ENCODE measurements at regions not wholly inside any gene's neighbourhood (a gene's known extent, or its start where the extent isn't known, plus 50 kb on each side); places are given as distances from the start of the nearest gene placed in this dataset.

- DNase-seq: no peak
Measured at GRCh38 chr21:16870103-16870502, 642.7 kb upstream of the CXADR start.

- no peak for DNase-seq
Measured at GRCh38 chr21:16872616-16873015, 640.2 kb upstream of the CXADR start.

DNA sequence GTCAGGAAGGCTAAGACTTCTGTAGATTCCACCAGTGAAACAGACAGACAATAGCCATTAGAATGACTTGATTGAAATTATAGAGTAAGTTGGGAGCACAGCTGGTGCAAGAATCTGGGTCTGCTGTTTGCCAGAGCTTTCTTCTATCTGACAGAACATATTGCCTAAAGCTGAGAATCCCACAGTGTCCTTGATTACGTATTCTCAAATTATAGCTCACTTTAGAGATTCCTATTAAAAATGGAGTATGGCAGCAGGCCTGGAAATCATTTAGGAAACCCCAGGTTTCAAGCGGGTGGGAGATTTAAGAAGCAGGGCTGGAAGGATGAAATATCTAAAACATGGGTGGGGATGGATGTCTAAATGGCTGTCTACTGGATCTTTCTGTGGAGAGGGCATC lies 639.7 kb upstream of the CXADR start:
- no peak for DNase-seq

- no peak for DNase-seq
Measured at GRCh38 chr21:16873596-16873995, 639.2 kb upstream of the CXADR start.

DNA sequence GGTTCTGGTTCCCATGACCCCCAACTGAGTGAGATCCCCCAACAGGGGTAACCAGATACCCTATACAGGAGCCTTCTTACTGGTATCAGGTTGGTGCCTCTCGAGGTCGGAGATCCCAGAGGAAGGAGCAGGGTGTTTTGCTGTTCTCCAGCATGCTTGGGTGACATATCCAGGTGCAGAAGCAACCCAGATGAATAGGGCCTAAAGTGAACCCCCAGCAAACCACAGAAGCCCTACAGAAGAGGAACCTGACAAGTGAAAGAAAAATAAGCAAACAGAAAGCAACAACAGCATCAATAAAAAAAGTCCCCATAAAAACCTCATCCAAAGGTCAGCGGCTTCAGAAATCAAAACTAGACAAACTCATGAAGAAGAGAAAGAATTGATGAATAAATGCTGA lies 633.4 kb upstream of the CXADR start:
- no peak for DNase-seq

DNA sequence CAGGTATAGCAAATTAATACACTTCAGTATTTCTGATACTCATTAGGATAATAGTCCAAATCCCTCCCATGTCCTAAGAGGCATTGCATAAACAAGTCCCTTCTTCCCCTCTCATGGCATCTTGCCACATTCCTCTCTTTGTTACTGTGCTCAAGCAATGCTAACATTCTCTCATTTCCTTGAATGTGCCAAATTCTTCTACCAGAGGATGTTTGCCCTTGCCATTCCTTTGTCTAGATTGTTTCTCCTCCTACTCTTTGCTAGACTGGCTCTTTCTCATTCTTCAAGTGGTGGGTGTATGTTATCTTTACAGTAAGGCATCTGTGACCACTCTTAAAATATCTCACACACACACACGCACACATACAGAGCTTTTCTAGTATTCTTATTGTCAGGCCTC lies 621.0 kb upstream of the CXADR start:
- DNase-seq: no peak

DNA sequence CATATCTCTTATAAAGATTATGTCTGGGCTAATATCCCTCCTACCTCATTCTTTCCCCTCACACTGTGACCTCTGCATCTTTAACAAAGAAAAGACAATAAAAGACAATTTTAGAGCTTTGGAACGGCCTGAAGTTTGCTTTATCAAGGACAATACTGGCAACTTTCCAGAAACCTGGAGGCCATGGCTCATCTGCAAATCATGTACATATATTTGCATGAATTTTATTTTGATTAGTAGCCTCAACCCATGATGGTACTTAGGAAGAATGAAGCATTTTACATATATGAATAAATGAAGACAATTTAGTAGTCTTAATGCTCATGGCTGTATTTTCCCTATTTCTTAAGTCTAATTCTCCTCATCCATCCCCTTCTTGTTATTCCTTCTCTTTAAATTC lies 612.2 kb upstream of the CXADR start:
- no peak for DNase-seq

- no peak for DNase-seq
Measured at GRCh38 chr21:16908077-16908476, 604.8 kb upstream of the CXADR start.

GRCh38 chr21:16910435-16911165 lies 602.2 kb upstream of the CXADR start:
- no peak for DNase-seq

GRCh38 chr21:16911166-16911607 lies 601.7 kb upstream of the CXADR start:
- DNase-seq: no peak

DNA sequence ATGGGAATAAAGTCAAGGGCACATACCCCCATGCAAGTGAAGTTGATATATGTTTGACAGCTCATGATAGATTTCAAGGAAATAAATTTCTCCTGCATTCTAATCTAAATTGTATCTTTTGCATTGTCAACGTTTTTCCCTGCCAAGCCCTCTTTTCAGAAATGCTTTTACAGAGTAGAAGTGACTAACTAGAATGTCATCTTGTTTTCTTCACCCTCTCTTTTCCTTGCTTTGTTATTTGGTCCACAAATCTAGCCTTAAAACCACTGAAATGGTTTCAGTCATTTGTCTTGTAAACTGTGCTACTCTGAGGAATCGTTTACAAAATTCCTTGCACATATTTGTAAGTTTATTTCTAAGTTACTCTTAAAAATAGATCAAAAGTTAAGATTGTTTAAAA lies 600.8 kb upstream of the CXADR start:
- no peak for DNase-seq

DNA sequence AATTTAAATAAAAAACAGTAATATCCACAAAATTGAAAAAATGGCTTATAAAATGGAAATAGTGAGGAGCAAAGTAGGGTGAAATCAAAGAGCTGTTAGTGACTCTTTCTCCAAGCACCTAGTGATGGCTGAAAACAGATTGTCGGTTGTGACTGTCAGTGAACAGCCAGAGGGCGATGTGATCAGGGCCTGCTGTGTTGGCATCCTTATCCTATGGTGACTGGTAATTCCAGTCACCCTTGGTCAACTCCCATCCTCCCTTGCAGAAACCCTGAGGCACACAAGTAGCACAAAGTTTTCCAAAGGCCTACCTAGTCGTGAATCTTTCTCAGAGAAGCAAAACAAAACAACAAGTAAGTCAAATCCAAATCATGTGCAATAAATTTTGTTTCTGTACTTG lies 599.8 kb upstream of the CXADR start:
- DNase-seq: no peak

GRCh38 chr21:16928439-16928838 lies 584.4 kb upstream of the CXADR start:
- DNase-seq: no peak

DNA sequence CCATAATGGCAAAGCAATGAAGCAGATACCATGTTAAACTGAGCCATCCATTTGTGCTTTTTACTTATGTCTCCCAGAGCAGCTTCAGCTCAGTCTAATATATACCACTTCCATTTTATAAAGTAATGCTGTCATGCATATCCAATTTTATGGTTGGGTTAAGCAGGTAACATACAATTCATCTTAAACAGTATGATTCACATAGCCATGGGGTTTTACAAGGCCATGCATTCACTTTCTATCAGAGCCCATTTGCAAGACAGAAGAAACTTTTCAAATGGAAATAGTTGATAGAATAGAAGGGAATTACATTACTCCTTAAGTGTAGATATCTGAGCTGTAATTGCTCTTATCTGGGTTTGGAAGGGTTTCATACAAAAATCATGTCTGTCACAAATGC lies 580.5 kb upstream of the CXADR start:
- no peak for DNase-seq

DNA sequence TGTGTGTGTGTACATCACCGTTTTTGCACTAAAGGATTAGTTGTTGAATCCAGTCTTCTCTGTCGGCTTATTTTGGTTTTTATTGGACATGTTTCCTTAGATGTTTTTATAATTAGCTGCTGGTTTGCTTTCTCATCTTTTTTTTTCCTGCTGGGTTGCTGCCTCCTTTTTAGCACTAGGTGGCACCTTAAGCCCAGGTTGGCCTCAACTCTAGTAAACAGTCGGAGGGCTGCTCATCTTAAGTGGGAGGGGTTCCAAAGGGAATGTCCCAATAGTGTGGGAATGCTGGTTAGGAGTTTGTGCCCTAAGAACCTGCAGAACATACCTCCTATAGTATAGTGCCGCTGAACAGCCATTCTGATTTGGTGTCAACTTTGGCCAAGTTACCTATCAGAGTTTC lies 570.1 kb upstream of the CXADR start:
- DNase-seq: no peak

GRCh38 chr21:16943231-16943630 lies 569.6 kb upstream of the CXADR start:
- DNase-seq: no peak

DNA sequence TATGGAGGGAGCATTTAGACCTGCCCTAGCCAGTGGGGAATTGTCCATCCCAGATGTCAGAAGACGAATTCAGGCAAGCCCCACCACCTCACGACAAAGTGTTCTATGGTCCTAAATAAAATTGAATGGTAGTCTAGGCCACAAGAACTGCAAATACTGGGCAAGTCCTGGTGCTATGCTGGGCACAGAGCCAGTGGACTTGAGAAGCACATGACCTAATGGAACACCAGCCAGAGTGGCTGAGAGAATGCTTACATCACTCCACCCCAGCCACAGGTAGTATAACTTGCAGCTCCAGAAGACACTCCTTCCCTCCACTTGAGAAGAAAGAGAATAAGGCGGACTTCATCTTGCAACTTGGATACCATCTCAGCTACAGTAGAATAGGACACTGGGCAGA lies 567.3 kb upstream of the CXADR start:
- no peak for DNase-seq

DNA sequence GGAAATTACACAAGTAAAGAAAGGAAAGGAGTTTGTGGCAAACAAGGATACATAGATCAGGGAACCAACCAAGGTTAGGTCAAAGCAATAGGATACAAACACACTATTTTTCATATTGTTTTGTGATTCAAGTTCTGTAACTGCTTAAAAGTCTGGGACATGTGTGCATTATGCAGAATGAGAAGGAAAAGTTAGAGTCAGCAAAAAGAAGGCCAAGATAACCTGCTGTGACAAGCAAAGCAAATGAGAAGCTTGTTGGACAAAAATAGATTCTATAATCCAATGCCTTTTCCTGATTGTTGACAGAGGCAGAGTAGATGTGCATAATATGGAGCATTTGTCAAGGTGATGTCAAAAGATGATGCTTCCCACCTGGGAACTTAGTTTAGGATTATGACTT lies 556.0 kb upstream of the CXADR start:
- DNase-seq: no peak

DNA sequence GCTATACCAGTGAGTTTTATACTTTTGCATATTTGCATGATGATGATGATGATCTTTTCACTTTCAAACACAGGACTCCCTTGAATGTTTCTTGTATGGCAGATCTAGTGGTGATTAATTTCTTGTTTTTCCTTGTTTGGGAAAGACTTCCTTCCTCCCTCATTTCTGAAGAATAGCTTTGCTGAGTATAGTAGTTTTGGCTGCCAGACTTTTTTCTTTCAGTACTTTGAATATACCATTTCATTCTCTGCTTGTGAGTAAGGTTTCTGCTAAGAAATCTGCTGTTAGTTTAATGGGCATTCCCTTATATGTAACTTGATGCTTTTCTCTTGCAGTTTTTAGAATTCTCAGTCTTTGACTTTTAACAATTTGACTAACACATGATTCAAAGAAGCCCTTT lies 547.4 kb upstream of the CXADR start:
- no peak for DNase-seq

- no peak for DNase-seq
Measured at GRCh38 chr21:16968436-16968835, 544.4 kb upstream of the CXADR start.

- no peak for DNase-seq
Measured at GRCh38 chr21:16969636-16970035, 543.2 kb upstream of the CXADR start.

DNA sequence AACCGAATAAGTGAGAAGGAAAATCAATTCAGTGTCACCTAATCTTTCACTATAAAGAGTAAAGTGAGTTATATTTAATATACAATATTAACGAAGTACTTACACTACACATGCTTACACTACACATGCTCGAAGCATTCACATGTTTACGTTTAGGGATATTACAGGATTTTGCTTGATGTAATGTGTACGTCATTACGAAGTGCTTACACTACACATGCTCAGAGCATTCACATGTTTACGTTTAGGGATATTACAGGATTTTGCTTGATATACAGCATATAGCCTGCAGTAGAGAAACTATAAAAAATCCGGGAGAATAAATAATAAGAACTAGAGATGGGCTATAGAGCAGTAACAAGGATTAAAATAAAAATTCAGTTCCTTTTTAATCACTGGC lies 538.8 kb upstream of the CXADR start:
- no peak for DNase-seq

DNA sequence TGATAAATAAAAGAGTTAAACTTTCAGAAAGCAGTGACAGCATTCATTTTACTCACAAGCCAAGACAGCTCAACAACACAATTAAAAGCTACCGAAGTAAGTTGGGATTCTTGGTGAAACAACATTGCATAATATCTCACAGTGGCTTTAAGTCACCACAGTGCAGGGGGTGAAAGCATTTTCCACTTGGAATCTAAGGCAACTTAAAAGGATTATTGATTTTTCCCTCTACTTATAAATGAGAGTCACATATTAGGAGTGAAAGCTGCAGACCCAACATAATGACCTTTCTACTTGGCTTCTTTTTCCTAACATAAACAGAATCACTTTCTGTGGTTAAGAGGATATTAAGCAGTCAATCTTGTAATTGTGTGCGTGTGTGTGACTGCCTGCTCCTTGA lies 536.6 kb upstream of the CXADR start:
- no peak for DNase-seq

DNA sequence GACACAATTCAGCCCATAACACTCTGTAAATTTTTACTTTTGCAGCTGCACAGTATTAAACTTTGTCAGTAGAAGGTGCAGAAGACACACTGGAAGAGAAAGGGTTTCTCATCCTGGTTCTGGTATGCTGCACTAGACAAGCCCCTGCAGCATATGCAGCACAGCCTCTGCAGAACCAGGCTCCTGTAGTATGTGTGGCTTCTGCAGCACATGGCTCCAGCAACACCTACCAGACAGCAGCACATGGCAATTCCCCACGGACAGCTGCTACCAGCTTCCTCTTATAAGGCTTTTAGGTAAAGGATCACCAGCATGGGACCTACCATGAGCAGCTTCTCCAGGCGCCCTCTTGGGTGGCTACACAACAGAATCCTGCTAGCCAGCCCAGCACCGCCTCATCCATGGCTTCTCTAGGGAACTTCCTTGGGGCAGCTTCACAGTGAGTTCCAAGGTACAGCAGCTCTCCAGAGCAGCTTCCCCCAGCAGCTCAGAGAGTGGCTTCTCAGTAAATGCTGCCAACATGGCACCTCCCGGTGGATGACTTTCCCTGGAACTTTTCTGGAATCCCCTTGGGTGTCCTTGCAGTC lies 534.4 kb upstream of the CXADR start:
- no peak for DNase-seq

DNA sequence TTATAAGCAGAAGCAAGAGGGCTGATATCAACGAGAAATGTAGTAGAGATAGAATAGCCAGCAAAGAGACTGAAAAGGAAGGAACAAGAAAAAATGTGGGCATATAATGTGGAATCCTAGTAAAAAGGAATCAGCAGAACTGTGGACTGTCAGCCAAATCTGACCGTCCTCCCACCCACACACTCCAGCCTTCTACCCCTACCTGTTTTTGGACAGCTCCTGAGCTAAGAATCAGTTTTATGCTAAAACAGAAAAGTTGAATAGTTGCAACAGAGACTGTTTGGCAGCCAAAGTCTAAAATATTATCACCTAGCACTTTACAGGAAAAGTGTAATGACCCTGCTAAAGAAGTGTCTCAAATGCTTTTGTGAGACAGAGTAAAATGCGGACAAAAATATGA lies 533.3 kb upstream of the CXADR start:
- no peak for DNase-seq
